NCI-H2196 treated with DMSO at 0.1 percent for 48 hours (cell line): ENCODE measurements at regions not wholly inside any gene's neighbourhood (a gene's known extent, or its start where the extent isn't known, plus 50 kb on each side); places are given as distances from the start of the nearest gene placed in this dataset.

ENCODE experiments used
- DNase-seq: peaks from one replicate; lab custom pipeline; 2025; ENCODE audit not compliant: unreplicated experiment; lab: John Stamatoyannopoulos, UW

DNA sequence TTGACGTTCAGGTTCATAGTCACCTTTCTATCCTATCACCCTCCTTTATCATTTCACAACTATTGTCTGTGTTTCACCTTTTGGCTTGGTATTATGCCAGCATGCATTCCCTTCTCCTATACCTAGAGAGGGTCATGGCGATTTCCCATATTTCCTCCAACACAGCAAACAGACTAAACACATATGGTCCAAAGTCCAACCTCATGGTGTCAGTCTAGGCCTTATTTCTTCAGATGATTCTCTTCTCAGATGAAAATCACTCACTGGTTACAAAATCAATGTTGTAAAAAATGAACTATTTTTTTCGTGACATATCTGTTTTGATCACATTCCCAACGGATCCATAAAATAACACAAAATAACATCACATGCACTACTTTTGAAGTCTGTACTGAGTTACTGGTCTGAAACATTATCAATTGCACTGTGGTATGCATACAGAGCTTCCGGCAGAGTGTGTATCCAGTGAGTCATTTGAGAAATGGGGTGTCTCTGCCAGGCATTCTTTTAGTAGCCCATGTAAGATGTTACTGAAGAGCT lies 204.8 kb upstream of the GALNT5 start:
- DNase-seq, result no peak

DNA sequence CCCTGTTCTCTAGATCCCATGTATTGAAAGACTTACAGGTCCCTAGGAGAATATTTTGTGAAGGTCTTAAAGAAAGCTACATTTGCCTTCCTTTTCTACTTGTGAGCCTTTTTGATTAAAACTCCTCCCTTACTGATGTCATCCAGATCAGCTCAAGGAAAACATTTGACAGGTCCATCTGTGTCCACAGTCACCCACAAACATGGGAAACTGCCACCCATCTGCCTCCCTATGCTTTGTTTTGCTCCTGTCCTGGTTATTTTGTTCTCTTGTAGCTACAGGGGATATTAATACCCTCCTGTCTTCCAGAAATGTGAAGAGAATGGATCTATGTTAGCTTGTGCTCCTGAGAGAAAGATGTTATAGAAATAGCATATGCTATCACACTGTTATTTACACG lies 203.6 kb upstream of the GALNT5 start:
- DNase-seq, result no peak

DNA sequence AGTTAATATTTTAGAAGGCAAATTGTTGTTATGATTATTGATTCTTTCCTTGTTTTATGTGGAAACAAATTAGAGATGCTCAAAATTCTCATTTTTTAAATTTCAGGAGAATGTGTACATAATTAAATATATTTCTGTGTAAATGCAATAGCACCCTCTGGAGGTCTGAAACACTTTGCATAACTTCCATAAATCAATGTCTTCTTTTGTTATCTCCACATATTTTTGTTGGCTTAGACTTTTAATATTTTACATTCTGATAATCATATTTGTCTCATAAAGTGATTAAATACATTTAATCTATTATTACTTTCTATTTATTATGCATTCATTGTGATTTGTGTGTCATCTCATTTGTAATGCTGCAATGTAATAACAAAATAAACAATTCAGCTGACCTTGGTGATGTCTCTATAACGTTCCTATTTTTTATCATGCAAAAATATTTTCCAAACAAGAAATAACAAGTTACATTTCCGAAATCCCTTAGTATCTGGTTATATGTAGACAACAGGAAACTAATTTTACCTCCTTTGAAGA lies 201.8 kb upstream of the GALNT5 start:
- DNase-seq, result no peak

DNA sequence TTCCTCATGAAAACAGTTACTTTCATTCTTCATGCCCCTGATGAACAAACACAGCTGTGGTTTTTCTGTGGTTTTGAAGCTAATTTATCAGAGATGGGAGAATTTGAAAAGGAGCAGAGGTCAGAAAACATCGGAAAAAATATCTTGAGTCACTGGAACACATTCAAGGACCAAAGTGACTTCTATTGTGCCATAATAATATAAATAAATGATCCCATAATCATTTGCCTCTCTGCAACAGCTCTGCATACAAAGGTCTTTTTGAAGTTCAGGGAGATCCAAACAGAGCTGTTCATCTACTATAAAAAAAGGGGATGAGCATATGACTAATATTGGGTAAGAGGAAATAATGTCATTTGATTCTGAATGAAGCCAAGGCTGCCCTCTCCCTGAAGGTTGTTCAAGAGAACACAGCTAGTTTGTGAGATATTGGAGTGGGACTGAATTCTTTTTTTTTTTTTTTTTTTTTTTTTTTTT lies 201.3 kb upstream of the GALNT5 start:
- no peak for DNase-seq

DNA sequence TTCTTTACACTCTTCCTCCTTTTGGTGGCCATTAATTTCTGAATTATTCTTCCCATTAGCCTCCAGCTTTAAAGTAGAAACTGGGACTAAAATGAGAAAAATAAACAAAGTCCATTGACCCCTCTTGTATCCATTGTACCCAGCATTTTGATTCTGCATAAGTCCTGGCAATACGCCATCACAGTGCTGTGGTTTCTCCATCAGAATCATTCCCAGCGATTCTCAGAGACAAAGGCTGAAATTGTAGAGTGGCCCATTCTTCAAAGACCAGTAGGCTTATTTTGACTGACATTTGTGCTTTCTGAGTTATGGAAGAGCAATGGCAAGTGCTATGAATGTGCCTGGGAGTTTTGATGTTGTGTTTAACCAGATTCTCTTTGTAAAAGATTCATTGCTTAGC lies 199.3 kb upstream of the GALNT5 start:
- no peak for DNase-seq

DNA sequence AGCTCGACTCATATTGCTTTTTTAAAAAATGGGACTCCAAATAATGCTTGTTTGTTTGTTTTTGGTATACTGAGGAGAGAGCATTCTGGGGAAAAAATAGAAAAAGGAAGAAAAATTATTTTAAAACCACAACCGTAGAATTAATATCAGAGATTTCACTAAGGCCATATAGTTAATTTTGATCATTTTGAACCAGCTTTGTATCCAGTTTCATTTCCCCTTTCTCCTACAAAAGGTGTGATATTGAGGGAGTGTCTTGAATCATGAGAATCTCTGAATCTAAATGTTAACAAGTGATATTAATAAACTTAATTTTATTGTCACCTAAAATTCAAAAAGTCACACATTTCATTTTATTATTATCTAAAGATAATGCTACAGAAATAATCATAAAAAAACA lies 198.5 kb upstream of the GALNT5 start:
- DNase-seq, result no peak

DNA sequence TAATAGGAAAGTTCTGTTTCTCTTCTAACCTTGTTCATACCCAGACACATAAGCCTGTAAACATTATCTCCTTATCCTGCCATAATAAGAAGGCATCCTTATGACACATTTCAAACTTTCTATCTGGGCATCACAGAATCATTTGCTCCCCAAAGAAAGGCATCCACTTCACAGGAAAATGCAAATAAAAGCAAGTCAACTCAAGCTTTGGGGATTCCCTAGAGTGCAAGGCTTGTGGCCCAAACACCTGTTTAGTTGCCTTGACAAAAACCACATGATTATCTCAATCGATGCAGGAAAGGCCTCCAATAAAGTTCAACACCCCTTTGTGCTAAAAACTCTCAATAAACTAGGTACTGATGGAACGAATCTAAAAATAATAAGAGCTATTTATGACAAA lies 195.7 kb upstream of the GALNT5 start:
- DNase-seq, result no peak

DNA sequence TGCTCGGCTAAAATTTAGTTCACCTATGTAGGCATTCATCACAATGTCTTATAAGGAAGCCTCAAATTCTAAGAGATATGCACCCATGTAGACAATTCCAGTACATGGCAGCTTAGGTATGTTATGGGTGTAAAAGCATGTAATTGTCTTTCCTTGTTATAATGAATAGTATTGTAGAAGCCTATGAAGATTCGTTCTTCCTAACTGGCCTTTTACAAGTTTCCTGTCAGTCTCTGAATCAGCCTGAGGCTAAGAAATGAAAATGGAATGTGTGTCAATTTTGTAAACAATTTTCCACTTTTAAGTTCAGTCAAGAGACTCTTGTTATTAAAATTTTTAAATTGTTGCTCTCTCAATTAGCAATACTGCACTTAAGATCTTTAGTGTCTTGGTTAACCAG lies 189.9 kb upstream of the GALNT5 start:
- DNase-seq, result no peak

DNA sequence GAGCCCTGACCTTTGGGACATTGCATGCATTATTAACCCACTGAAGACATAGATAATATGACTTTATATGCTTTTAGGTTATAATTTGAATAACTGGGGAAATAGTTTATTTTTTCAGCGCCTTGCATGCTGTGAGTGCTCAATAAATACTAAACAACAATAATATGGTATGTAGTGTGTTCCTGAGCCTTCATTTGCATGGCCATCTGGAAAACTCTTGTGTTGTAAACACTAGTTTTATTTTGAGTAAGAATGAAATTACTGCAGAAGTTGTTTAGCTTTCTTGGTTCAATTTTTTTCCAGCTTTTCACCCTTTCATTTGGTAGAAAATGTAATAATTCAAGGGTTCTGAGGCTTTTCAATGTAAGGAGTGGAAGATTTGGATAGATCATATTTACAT lies 189.3 kb upstream of the GALNT5 start:
- DNase-seq, result no peak

DNA sequence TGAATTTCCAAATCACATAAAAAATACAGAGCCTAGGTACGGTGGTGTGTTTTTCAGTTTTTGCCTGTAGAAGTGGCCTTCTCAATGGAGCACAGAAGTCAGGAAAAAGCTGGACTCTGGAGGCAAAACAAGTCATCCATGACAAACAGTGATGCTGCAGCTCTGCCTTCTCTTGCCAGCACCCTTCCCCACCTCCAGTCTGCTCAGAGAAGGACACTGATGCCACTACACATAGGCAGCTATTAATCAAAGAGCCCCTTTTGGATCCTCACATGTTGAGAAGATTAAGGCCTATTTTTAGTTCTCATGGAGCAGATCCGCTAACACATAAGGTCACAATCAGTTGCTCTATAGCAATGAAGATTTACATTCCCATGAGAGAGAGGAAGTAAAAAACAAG lies 181.6 kb upstream of the GALNT5 start:
- no peak for DNase-seq

DNA sequence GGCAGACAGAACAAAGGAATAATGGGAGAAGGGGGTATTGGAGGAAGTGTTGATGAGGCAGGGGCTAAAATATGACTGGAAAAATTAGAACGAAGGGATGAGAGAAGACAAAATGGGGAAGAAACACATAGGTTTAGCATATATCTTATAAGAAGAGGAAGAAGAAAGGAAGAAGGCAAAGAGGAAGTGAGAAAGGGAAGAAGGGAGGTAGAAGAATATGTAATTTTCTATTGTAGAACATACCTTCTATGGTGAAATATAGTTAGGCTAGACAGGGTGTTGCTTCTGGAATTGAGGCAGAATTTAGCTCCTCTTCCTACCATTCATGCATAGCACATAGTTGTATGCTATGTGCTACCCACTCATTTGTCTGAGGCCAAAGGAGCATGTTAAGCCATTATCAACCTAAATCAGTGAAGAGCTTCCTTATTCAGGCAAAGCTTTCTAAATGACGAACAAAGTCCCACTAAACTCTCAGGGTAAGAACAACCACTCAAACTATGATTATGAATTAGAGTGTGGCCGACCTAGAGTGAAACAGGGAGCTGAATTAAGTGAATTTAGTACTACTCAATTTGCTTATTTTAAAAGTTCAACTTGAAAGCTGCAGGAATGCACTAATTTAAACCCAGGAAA lies 180.9 kb upstream of the GALNT5 start:
- DNase-seq, result no peak

DNA sequence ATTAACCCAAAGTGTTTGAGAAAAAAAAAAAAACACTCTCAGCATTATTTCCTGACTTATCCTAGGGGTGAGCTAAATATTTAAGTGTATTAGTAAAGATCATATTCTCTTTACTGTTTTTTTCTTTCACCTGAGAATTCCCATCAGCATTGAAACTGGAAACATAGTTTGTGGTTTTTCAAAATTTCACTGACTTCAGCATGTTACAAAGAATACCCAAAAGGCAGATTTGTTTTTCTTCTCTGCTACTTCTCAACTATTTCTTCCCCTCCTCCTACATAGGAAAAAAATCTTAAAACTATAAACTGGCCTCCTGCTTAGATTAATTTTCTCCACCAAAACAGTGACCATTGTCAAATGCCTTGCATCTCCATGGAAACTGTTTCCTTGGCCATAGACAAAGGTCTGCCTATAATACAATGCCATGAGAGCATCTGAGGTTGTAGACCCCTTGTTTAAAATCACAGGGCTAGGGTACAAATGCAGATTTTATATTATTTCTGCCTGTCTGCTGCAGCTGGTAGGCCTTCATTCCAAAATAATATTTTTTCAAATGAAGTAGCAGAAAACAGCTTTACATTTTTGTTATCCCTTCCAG lies 179.7 kb upstream of the GALNT5 start:
- DNase-seq, result no peak

DNA sequence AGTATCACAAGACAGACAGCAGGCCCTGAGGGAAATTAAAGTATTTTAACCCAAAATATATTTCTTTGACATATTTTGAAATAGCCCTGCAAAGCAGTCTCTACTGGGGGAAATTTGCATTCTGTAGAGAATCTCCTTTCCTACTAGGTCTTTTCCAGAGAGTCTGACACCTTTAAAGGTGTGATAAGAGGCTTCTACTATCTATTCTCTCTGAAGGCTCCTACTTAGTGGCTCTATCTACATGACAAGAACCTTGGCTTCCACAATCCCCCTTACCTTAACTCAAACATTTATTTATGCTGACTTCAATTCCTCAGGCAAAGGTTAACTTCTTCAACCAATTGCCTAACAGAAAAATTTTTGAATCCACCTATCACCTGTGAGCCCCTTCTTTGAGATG lies 174.6 kb upstream of the GALNT5 start:
- no peak for DNase-seq

DNA sequence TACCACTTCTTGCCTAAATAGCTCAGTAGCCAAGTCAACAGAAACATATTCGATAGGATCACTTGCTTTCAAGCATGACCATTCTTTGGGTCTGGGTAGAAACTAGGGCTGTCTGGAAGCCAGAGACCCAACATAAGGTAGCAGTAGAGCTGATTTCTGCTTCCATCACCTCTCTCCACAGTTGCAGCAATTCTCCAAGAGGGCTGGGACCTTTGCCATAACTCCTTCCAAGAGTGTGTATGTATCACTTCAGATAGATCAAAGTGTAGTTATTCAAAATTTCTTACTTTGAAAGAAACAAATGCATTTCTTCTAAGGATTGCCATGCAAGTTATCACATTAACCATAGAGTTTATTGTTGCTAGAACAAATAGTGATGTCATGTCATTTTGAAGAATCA lies 172.0 kb upstream of the GALNT5 start:
- no peak for DNase-seq

DNA sequence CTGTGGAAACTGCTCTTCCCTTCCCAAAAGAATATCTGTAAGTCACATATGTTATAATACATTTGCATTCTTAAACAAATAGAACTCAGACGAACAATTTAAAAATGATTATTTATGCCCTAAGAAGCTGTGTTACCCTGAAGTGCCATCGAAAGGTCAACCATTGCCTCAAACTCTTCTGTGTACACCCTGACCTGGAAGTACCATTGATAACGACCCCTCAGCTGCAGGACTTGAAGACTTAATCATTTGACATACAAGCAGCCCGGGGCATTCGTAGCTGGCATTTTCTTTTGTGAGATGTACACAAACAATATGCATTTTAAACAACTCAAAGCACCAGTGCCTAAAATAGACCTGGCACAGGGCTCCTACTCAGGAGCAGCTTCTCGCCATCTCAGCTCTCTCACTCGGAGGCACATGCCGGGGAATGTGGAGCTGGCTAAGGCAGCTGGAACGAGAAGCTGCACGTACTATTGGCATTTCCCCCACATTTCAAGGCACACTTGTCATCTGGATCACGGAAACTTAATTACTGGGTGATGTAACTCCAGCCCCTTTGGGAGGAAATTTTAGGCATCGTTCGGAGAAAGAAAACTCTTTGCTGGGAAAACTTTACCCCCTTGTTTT lies 170.0 kb upstream of the GALNT5 start:
- DNase-seq, result no peak

DNA sequence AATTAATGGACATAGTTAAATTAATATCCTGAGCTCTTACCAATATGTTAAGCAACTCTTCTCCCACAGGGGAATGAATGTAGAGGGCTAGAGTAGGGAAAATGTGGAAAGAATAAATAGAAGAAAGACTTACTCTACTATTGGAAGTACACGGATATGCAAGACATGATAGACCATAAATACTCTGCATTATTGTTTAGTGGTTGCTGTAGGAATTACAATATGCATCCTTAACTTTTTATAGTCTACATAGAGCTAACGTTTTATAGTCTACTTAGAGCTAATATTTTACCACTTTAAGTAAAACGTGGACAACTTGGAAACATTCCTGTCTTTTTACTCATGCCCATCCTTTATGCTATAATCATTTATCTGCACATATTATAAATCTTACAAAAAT lies 163.8 kb upstream of the GALNT5 start:
- DNase-seq, result no peak

DNA sequence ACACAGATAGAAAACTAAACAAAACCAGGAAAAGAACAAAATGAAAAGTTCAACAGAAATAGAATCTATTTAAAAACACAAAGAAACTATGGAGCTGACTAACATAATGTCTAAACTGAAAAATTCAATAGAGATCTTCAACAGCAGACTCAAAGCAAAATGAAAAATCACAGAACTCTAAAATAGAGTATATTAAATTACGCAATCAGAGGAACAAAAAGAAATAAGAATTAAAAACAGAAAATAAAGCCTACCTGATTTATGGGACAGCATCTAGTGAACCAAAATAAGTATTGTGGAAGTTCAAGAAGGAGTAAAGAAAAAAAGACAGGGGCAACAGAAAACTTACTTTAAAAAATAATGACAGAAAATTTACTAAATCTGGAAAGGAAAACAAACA lies 152.1 kb upstream of the GALNT5 start:
- no peak for DNase-seq

DNA sequence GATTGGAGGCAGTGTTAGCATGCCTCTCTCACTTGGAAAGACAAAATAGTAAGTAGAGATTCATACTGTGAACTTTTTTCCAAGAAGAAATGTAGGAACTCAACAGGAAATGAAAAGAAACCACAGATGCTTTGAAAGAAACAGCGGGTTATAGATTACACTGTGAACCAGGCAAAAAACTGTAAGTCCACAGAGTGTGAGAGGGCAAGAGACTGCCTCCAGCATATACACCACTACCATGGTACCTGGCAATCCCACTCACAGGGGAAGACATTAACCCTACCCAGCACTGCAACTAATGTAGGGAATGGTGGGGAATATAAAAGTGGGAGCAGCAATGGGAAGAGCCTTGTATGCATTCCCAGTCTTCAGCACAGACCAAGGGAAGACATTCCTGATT lies 150.6 kb upstream of the GALNT5 start:
- no peak for DNase-seq

DNA sequence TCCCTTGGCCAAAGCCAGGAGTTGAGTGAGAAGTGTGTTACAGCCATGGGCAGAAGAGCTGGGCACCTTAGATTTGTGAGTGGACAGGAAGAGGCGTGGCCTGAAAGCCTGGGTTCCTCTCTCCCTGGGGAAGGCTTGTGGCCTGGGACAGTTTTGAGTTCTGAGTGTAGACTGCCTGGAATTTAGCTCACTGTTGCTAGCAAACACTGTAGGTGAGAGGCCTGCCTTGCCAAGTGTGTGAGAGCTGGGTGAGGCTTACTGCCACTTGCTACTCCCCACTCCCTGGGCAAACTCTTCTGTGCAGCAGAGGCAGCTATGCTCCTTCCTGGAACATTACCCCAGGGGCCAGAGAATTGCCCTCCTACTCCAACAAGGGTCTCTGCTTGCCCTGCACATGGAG lies 150.0 kb upstream of the GALNT5 start:
- no peak for DNase-seq

DNA sequence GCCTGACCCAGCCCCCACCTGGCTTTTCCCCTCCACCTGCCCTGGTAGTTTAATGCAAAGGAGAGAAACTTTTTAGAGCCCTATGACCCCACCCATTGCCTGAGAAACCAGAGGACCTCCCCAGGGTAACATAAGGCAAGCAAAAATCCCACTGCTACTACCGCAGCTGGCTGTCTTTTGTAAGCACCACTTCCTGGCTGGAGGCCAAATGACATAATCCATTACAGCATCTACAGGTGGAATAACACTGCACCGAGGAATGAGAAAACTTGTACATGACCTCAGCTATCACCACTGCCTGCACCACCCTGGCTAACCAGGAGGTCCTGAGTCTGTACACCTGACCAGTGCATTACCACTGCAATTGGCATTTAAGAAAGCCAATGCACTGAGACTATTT lies 149.6 kb upstream of the GALNT5 start:
- DNase-seq, result no peak

DNA sequence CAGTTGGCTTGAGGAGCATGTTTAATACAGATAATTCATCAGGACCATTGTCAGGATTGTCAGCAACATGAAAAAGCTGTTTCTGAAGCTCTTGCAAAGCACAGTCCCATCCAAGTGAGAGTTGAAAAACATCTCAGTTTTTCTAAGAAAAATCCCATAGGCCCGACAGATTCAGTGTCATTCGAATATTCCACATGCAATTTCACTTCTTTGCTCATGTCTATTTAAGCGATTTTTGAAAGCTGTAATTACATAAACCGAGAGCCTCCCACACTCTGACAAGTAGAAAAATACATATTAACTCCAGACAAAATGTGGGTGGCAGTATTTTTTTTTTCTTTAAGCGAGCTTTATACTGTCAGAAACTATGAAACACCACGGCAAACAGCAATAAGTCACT lies 134.7 kb upstream of the GALNT5 start:
- DNase-seq, result no peak

DNA sequence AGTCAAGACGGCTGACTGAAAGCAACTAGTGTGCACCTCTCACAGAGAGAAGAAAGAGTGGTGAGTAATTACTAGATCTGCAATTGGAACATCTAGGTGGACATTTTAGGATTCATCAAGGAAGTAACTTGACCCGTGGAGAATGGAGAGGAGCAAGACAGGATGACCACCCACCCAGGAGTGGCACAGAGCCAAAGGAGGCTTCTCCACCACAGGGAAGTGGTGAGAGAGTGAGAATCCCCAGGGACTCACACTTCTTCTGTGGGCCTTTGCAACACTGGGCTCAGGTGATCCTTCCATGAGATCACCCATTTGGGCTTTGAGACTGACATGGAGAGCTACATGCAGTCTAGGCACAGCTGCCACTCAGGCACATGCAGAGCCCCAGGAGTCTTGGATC lies 132.8 kb upstream of the GALNT5 start:
- no peak for DNase-seq
